Astrocyte of the spinal cord (primary cell): ENCODE measurements at regions not wholly inside any gene's neighbourhood (a gene's known extent, or its start where the extent isn't known, plus 50 kb on each side); places are given as distances from the start of the nearest gene placed in this dataset.
"Not testable (repeated sequence)": the region's sequence is repeated elsewhere in the genome, so short reads cannot be mapped to it uniquely, and the experiment has no call there.

Experiments
- DNase-seq: peaks from one replicate; pipeline ENCODE4 v3.0.0; 2011; ENCODE audit warnings: low read depth, low spot score
- H3K4me3 ChIP-seq: 2 replicates; pipeline ENCODE4 v1.5.1; 2011; ENCODE audit warnings: low read depth, mild to moderate bottlenecking, low read length, moderate library complexity
- in situ Hi-C: cut with HindIII; loops from 2 replicates; pipeline ENCODE4 v1.10.0; 2017; ENCODE audit warnings: low sequenced_read_pairs
- TF ChIP-seq, protein P1 (sequence below): IDR thresholded peaks from 2 replicates; pipeline ENCODE4 v1.5.1; 2012; ENCODE audit warnings: low read depth, mild to moderate bottlenecking, low read length, inconsistent platforms

GRCh38 chr7:76129366-76129765, 72.3 kb upstream of the SRRM3 start:
- H3K4me3 ChIP-seq: no peak overlapping the region
- DNase-seq: no peak
- in situ Hi-C loops: no loop called here
- TF ChIP-seq, protein P1, sequence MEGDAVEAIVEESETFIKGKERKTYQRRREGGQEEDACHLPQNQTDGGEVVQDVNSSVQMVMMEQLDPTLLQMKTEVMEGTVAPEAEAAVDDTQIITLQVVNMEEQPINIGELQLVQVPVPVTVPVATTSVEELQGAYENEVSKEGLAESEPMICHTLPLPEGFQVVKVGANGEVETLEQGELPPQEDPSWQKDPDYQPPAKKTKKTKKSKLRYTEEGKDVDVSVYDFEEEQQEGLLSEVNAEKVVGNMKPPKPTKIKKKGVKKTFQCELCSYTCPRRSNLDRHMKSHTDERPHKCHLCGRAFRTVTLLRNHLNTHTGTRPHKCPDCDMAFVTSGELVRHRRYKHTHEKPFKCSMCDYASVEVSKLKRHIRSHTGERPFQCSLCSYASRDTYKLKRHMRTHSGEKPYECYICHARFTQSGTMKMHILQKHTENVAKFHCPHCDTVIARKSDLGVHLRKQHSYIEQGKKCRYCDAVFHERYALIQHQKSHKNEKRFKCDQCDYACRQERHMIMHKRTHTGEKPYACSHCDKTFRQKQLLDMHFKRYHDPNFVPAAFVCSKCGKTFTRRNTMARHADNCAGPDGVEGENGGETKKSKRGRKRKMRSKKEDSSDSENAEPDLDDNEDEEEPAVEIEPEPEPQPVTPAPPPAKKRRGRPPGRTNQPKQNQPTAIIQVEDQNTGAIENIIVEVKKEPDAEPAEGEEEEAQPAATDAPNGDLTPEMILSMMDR: no peak

- in situ Hi-C loops: no loop called here
- DNase-seq: no peak
- TF ChIP-seq, protein P1: no peak
- H3K4me3 ChIP-seq: no peak overlapping the region
Observed at GRCh38 chr7:76129836-76130235, 71.9 kb upstream of the SRRM3 start.

DNA sequence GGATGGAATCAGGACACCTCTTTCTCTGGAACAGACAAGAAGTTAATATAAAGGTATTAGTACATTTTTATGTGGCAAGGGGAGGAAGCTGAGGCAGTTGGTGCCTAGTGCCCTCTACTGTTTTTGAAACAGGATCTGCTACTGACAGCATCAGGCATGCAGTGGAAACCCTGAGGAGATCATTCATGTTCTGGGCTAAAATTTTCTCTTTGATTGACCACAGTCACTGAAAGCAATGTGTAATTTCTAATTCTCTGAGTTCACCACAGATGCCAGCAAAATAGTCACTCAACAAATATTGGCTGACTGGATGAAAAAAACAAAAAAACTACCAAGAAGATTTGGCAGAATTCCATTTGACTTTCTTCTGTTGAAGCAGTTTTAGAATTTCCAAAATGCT, 71.0 kb upstream of the SRRM3 start:
- in situ Hi-C loops, H3K4me3 ChIP-seq: not testable (repeated sequence)
- TF ChIP-seq, protein P1: peak; percentile 58
- peak; percentile 52 for DNase-seq

DNA sequence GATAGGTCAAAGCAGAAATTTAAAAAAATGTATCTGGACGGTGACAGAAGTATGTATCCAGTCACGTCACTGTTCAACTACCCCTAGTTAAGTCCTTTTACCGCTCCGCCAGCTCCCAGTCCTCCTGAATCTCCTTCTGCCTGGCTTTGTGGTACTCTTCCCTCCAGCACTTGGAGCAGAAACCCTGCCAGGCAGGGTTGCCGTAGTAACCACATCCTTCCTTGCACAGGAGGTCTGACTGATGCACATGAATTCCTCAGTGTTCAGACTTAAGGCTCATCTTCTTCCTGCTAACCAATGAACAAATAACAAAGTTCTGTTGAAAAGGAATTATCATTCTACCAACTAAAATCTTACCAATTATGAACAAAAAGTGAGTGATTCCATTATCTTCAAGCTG, 69.8 kb upstream of the SRRM3 start:
- H3K4me3 ChIP-seq, DNase-seq, in situ Hi-C loops: not testable (repeated sequence)

- no peak for DNase-seq
- TF ChIP-seq, protein P1: no peak
- in situ Hi-C loops: no loop called here
- no peak overlapping the region for H3K4me3 ChIP-seq
Observed at GRCh38 chr7:76133164-76133775, 68.4 kb upstream of the SRRM3 start.

GRCh38 chr7:76133839-76134238, 67.9 kb upstream of the SRRM3 start:
- in situ Hi-C loops: no loop called here
- DNase-seq: no peak
- TF ChIP-seq, protein P1: no peak
- H3K4me3 ChIP-seq: no peak overlapping the region

DNA sequence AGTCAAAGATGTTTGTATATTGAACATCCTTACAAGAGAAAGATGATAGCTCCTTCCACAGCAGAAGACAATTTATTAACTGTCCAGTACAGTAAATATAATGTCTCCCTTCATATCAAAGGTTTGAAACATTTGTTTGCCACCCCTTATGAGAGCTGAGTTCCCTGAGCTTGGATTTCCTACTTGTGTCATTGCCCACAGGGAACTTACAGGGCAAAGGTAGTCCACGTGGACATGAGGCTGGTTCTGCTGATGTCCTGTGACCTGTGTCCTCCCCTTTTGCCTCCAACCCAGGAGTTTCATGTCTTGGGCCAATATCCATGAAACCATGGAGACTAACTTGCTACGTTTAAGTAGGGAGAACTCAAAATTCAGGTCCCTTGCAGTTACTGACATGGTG, 66.4 kb upstream of the SRRM3 start:
- H3K4me3 ChIP-seq, in situ Hi-C loops, DNase-seq: not testable (repeated sequence)

- in situ Hi-C loops, DNase-seq, H3K4me3 ChIP-seq: not testable (repeated sequence)
Observed at GRCh38 chr7:76138577-76139313, 63.0 kb upstream of the SRRM3 start.
